ENCODE measurements at regions not wholly inside any gene's neighbourhood (a gene's known extent, or its start where the extent isn't known, plus 50 kb on each side); places are given as distances from the start of the nearest gene placed in this dataset.

DNA sequence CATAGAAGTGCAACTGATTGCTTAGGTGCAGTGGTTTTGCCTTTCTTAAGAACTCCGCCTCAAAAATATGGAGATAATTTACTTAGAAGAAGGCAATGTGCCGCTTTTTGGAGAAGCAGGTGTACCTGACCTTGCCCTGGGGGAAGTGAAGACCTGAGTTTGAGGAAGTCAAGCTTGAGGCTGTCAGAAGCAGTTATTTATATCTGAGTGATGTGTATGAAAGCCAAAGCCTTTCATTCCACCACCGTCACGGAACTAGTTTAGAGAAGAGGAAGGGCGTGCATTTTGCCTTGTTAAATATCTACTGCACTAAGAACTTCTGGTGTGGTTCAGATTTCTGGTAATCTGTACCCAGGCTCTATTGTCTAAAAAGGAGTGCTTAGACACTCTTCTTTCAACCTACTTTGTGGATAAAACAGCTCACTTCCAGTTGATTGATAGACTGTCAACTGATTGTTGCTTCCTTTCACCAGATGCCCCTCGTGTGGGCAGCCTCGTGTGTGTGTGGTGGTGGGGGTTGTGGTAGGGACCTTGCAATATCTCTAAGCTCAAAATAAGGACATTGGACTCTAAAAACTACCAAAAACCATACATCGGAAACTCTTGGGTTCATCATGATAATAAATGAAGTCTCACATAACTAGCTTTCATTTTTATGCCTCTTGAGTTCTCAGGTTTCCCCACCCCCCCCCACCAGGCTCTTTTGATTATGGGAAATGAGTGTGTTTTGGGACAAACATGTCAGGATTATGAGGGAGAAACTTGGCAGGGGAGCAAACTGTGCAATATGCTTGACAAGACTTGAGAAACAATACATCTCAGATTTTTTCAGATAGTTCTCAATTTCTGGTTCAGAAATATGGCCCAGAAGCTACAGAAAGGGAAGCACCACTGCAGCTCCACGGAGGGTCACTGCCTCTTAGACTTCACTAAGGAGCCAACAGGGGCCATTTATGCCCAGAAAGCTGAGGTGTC lies 78.6 kb downstream of the ARF6 start:
- DNase-seq = peak; percentile 41

DNA sequence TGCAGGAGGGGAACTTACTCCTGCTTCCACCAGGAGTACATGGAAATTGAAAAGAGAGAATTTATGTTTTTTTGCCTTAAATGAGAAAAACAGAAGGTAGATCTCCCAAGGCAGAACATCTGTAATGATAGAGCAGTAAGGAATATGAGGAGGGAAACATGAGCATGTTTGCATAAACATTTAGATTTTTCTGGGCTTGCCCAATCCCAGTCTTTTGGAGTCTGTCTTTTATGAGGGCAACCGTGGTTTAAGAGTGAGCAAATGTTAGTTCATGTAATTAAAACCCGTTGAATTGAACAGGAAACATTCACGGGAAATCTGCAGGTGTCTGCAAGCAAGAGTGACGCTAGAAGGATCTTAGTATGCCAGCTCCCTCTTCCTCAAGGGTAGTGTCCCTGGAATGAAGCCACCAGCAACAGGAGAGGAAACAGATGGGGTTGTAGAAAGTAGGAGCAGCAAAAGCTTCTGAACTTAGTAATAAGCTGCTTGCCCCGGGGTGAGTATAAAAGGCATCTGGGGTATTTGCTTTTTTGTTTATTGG lies 79.3 kb downstream of the ARF6 start:
- peak; percentile 65 for DNase-seq

DNA sequence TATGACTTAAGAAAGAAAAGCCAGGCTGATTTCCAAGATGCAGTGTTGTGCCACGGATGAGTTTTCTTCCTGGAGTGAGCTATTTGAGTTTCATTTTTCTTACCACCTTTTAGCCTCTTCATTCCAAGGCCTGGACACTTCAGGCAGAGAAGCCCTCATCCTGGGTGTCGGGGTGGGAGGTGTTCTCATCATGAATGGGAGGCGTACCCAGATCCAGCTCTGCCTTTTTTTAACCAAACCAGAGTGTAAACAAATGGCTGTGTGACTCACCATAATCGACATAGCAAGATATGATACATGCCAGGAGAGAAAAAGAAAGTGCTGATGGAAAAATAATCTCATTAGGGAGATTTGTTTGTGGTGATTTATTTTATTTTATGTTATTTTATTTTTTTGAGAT lies 79.9 kb downstream of the ARF6 start:
- DNase-seq = peak; percentile 89

DNA sequence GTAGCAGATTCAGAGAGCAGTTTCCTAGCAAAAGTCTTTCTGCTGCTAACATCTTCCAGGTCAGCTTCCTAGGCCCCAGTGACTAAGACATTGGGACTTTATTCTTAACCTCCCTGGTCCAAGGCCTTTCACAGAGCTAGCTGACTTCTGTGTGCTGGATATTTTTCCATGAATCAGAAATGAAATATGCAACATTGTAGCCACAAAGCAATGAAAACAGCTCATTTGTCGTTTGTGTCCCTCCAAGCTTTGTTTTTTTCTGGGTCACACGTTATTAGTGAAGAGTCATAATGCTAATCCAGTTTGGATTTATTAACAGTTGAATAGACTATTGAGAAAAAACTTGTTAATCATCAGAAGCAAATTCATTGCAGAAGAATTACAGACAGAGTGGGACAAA lies 82.4 kb downstream of the ARF6 start:
- DNase-seq = peak; percentile 96

DNA sequence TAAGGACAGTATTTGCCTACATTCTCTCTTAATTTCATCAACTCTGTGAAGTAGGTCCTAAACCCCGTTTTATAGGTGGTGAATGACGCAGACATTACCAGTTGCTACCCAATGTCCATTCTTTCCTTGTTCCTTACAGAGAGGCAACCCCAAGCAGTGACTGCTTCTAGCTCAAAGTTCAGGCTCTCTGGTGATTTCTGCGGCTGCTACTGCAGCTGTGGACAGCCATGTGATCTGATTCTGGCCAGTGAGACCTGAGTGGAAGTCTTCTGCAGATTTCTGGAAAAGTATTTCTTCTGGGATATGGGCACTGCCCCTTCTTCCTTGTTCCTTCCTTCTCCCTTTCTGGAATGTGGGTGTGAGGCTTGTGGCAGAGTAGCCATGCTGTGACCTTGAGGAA lies 82.9 kb downstream of the ARF6 start:
- DNase-seq = no peak

DNA sequence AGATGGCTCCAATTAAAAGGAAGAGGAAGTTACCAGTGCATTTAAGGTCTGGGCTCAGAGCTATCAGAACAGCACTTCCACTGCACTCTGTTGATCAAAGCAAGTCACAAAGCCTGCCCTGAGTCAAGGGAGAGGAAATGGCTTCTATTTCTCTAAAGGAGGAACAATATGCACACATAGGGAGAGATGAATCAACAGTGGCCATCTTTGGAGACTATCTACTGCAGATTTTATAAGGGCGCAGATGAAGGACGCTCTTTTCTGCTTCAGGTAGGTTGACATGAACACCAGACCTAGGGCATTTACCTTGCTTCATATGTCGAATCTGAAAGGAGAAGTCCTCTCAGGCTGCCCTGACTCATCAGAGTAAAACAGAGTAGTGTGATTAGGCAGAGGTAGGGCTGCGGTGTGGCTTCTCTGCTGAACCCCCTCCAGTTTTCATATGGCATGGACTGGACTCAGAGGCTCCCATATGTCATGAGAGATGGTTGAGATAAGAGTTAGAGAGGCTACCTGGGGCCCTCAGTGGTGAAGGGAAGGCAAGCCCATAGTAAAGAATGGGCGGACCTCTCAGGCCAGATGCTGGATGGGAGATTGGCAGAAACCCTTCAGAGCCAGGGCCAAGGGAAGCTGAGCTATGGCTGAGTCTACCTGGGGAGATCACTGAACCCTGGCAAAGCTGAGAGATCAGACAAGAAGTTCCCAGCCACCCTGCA lies 84.4 kb downstream of the ARF6 start:
- no peak for DNase-seq

DNA sequence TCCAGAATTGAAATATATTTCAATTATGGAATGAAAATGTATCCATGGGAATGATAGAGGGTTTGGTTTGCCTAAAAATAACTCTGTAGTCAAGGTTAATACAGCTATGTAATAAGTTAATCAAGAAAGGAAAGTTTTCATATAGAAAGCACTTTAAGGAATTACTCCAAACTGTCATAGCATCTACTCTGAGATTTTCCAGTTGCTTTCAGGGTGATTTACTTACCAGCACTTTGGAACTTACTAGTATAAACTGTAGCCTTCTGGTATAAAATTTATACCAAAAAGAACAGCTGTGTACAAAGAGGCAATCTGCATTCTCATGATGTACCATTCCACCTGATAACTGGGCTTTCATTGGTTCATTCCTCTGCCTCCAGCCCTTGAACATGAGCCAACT lies 87.1 kb downstream of the ARF6 start:
- no peak for DNase-seq

DNA sequence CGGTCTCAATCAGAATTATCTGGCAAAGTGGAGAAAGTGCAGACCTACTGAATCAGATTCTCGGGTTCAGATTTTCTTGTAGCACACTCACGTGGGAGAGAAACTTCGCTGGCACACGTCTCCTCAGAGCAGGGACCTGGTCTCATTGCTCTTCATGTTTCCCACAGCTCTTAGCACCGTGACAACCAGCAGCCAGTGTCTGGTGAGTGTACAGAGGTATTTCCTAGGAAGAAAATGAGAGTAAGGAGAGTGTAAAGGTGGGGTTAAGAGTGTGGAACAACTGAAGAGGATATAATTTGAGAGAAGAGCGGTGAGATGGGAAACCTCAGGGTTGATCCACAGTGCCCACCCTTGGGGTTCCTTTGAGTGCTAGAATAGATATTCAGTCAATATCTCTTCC lies 89.2 kb downstream of the ARF6 start:
- DNase-seq = peak; percentile 56

DNA sequence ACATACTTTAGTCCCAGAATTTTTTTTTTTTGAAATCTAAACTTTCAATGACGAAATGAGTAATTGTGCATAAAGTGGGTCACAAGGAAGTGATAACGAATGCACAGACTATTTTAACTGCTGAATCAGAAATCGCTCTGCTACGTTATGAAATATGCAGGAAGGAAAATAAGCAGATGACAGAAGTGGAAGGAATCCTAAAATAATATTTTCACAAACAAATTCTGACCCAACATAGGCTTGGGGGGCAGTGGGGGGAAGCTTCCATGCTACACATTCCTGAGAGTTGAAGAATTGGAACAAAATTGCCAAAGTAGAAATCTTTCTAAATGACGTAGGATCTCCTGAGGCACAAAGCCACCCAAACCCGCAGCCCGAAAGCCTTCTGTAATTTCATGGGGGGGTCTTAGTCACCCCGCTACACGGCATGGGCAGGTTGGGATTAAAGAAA lies 89.6 kb downstream of the ARF6 start:
- peak; percentile 99 for DNase-seq

DNA sequence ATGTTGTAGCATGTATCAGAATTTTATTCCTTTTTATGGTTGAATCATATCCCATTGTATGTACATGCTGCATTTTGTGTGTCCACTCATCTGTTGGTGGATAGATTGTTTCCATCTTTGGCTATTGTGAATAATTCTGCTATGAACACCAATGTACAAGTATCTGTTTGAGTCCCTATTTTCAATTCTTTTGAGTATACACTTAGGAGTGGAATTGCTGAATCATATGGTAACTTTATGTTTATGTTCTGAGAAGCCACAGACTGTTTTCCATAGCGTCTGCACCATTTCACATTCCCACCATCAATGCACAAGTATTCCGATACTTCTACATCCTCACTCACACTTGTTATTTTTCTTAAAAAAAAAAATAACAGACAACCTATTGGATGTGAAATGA lies 91.5 kb downstream of the ARF6 start:
- peak; percentile 72 for DNase-seq

DNA sequence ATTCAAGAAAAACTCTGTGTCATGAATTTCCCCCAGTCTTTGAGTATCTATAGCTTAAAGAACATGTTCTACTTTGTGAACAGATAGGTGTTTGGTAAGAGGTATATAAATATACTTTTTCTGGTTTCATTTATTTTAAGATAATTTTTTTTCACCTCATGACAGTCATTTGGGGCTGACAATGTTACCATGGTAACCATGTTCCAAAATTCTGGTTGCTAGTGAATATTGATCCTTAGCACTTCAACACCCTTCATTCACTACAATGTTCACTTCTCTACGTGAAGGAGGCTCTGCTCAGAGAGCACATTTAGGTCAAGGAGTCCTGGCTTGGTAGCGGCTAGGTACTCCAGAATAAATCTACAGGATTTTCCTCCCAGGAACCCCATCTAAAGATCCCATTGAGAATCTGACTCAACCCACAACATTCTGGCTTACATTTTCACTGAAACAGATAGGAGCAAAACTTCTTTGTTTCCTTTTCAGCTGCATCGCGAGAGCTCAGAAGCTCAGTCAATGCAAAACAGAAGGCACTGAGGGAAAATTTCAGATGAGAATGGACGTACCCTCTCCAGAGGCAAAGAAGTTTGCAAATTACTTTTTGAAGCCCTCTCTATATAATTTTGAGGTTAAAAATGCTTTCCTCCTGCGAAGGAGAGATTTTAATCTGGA lies 93.6 kb downstream of the ARF6 start:
- DNase-seq = peak; percentile 63

DNA sequence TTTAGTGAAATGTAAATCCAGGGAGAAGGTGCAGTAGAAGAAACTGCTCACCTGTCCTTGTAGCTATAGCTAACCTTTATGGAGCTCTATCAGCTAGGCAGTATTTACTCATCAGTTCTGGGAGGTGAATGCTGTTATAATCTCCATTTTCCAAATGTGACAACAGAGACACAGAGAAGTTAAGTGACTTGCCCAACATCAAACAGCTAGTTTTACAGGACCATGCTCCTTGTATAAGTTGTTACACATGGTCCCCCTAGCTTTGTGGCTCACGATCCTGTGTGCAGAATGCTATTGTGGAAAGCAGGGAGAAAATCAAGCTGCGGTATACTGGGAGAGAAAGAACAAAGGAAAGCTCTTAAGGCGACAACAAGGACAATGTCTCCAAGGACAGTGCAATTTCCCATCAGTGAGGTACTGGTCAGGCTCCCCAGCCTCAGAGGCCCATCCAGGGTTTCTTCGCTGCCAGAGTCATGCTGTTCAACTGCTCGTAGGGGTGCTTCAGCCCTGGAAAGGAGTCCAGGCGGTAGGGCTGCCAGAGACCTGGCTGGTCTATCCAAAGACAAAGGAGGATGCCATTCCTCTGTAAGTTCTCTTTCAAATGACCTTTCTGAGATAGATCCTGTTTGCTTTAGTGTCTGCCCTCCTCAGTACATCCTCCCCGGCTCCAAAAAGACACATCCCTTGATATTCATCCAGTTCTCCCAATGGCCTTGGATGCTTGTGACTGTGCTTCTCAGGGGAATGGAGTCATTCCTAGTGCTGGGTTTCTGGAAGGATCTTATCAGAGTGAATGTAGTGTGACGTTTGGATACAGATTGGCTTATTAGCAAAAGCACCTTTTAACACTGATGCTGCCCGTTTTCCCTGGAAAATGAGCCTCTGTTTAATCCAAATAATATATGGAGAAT lies 95.5 kb downstream of the ARF6 start:
- DNase-seq = no peak

DNA sequence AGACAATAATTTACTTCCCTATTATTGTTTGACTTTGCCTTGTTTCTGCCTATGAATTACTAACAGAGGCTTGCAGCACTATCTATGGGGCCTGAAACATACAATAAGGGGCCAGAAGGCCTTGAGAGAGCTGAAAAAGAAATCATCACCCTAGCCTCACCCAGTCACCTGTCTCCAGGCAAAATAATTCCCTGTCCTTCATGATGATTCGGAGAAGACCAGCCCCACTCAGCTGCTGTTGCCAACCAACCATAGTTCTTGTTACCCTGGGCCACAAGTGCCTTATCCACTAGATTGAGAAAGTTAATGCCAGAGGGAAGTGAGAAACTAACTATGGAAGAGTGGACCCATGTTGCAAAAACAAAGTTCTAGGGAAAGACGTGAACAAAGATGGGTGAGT lies 97.1 kb downstream of the ARF6 start:
- no peak for DNase-seq

DNA sequence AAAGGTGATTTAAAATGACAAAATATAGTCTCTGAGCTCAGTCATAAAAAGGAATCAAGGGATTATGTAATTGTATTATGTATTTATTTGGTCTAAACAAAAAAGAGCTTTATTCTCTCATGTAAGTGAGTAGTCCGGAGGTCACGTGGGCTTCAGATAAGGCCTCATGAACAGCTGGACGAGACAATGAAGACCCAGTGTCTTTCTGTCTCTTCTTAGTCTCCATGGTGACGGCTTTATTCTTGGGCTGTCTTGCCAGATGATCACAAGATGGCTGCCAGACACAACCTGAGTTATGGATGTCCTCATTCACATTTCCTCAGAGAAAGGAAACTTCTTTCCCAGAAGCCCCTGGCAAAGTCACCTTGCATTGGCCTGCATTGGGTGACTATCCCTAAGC lies 98.6 kb downstream of the ARF6 start:
- no peak for DNase-seq

DNA sequence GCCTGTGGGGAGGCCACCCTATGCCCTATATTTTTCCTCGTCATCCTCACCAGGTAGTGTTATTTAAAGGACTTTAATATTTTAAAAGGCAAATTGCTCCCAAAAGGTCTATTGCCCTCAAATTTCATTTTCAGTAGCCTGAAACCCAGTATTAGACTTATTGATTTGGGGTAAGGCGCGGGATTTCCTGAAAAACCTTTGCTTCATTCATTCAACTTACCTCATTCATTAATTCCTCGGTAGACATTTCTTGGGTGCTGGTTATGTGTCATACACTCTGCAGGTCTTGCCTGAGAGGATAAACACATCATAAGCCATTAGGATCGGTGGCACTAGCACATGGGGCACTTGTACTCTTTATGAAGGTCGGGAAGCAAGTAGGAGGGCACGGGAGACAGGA lies 99.2 kb downstream of the ARF6 start:
- no peak for DNase-seq

DNA sequence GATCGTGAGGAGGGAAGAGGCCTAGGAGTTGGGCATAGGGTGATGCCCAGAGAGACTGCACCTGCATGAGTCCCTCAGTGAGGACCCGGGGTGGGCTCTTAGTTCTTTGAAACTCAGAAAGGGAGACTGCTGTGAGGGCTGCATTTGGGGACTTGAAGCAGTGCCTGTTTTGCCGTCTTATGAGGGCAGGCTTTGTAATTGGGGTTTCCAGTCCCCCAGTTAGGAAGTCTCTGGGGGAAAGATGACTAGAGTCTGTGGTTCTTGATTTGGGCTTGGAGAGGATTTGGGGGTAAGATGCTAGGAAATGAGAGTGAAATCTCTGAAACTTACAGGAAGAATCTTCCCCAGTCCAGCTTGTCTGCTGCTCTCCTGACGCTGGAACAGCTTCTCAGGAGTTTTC lies 99.6 kb downstream of the ARF6 start:
- DNase-seq = no peak

DNA sequence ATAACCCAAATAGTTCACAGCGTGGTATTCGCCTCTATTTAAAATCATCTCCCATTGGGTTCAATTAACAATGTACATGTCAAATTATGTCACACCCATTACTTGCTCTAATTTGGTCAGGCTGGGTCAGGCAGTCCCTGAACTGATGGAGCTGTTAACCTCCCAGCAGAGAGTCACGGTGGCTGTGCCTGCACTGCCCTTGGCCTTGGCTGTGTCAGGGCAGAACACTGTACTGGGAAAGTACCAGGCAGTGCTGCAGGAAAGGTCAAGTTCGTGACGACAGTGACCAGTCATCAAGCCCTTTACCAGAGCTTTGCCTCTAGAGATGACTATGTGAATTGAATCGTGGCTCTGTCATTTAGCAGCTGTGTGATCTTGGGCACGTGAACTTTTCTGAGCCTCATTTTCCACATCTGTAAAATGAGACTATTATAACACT lies 100.0 kb downstream of the ARF6 start:
- peak; percentile 54 for DNase-seq

DNA sequence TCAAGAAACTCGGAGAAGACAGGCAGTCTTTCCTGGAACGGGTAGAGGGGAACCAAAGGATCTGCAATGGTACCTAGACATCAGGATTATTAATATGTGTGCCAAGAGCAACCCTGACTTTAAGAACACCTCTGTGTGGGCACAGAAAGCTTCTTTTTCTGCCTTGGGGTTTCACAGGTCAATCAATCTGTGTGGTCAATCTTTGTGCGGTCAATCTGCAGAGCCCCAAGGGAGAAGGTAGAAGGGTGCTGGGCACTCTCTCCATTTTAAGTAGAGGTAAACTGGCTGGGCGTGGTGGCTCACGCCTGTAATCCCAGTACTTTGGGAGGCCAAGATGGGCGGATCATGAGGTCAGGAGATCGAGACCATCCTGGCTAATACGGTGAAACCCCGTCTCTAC lies 100.7 kb downstream of the ARF6 start:
- DNase-seq = no peak

DNA sequence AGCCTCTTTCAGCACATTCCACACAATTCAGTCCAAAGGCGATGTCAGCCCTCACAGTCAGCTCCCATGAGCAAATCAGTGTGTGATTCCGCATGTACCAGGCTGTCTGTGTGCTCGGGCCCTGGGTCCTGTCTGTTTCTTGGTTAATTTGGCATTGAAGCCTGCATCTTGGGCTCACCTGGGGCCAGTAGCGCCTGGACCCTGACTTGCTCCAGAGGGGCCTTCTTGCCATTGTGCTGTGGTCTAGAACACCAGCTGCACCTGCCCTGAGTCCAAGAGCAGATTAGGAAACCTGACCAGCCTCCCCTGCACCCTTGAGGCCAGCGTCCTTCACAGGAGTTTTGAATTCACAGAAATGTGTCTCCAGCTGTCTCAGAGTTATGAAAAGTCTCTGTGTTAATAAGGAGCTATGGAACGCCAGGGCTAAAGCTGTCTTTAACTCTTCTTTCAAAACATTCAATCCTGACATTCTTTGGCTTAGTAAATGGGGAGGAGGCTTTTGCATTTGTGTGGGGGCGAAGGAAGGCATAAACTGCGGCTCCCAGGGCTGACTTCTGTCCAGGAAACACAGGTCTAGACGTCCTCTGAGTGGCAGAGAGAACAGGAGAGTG lies 102.2 kb downstream of the ARF6 start:
- DNase-seq = no peak

DNA sequence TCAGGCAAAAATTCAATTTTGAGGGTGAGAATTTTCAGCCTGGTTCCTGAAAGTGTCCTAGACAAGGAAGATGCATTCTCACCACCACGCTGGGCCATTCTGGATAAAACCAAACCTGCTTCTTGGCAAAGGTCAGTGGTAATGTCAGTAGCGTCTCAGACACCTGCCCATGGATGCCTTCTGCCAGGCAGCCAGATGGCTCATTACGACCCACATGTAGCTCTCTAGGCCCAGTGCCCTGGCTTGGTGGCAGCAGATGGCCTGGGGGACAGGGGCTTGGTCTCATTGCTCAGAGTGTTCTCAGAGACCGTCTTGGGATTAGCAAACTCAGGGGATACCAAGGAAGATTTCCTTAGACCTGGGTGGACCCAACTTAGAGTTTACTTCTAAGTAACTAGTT lies 105.1 kb downstream of the ARF6 start:
- no peak for DNase-seq

DNA sequence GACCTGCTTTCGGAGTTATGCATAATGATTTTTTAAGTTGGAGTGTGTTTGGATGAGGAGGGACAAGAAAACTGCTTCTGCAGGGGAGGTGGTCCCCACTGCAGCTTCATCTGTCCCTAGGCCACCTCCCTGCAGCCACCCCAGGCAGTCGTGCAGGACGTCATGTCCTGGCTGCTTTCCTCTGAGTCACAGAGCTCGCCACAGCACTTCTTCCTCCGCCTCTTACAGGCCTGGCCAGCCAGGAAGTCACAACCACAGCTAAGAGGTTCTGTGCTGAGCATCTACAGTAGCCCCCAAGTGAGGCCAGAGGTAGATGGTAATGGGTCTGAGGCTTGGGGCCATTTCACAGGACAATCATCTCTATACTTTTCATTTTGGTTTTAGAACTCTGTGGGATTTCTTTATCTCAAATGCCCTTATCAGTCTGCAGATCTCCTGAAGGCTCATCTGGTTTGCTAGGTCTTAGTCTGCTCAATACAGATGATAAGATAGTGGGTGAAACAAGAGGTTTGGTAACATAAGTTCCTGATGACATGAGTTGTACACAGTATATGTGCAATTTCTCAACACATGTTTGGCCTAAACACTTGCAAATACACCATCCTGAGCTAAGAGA lies 106.4 kb downstream of the ARF6 start:
- DNase-seq = peak; percentile 92

Measured in fibroblast of skin of right biceps (primary cell).